ENCODE measurements at regions not wholly inside any gene's neighbourhood (a gene's known extent, or its start where the extent isn't known, plus 50 kb on each side); places are given as distances from the start of the nearest gene placed in this dataset. TPM values are rescaled to one million over a fixed set of nuclear protein-coding genes. Genes with fewer than 3 reads are reported as not detected.
"Not testable (repeated sequence)": the region's sequence is repeated elsewhere in the genome, so short reads cannot be mapped to it uniquely, and the experiment has no call there.

DNA sequence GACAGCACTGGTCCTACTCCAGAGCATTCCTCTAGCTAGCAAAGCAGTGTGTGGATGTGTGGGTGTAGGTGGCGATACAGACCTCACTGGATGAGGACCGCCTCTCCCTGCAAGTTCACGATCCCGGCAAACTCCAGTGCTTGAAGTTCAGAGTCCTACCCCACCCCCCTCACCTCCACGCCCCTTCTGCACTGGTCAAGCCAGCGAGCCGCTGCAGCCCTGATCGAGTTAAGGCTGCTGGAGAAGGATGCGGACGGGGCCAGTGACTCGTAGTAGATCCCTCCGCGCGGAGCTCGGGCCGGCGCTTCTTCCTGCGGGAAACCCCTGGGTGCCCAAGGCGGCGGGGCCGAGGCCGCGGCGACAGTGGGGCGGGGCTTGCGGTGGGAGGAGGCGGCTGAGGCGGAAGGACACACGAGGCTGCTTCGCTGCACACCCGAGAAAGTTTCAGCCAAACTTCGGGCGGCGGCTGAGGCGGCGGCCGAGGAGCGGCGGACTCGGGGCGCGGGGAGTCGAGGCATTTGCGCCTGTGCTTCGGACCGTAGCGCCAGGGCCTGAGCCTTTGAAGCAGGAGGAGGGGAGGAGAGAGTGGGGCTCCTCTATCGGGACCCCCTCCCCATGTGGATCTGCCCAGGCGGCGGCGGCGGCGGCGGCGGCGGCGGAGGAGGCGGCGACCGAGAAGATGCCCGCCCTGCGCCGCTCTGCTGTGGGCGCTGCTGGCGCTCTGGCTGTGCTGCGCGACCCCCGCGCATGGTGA is 84.5 kb upstream of the NBPF19 start:
- not testable (repeated sequence) for H3K27me3 ChIP-seq (ENCODE audit: control insufficient read depth in 3 of 3, insufficient read depth in 3 of 3, low read length in 3 of 3); H3K36me3 ChIP-seq (ENCODE audit: control insufficient read depth in 3 of 3, insufficient read depth in 3 of 3, low read length in 3 of 3); H3K9me3 ChIP-seq (ENCODE audit: control insufficient read depth in 3 of 3, low read length in 3 of 3); H3K9ac ChIP-seq (ENCODE audit: low read depth in 1 of 3, low read length in 3 of 3); H3K27ac ChIP-seq (ENCODE audit: low read depth, low read length); H3K4me1 ChIP-seq (ENCODE audit: control insufficient read depth in 3 of 3, insufficient read depth in 3 of 3, low read length in 3 of 3)
- peak overlapping the region in 2 of 3 donors; percentile 54 to 64 for H3K4me3 ChIP-seq (ENCODE audit: low read length in 3 of 3)

DNA sequence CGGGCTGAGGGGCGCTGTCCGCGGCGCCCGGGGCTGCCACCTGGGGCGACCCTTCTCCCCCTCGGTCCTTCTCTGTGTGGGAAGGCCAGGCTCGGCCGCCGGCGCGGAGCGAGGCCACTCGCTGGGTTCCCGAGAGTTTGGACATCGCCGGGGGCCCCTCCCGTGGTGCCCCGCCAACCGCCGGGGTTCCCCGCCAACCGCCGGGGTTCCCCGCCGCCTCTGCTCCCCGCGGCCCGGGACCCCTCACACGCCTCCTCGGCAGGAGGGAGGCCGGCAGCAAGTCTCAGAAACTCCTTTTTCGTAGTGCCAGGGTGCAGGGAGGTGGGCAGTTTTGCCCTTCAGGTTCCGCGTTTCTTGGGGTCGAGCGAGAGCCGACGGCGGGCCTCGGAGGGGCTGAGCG is 83.9 kb upstream of the NBPF19 start:
- H3K27me3 ChIP-seq (ENCODE audit: control insufficient read depth in 3 of 3, insufficient read depth in 3 of 3, low read length in 3 of 3); H3K4me1 ChIP-seq (ENCODE audit: control insufficient read depth in 3 of 3, insufficient read depth in 3 of 3, low read length in 3 of 3); H3K4me3 ChIP-seq (ENCODE audit: low read length in 3 of 3); H3K9ac ChIP-seq (ENCODE audit: low read depth in 1 of 3, low read length in 3 of 3); H3K27ac ChIP-seq (ENCODE audit: low read depth, low read length); H3K36me3 ChIP-seq (ENCODE audit: control insufficient read depth in 3 of 3, insufficient read depth in 3 of 3, low read length in 3 of 3); H3K9me3 ChIP-seq (ENCODE audit: control insufficient read depth in 3 of 3, low read length in 3 of 3): not testable (repeated sequence)

DNA sequence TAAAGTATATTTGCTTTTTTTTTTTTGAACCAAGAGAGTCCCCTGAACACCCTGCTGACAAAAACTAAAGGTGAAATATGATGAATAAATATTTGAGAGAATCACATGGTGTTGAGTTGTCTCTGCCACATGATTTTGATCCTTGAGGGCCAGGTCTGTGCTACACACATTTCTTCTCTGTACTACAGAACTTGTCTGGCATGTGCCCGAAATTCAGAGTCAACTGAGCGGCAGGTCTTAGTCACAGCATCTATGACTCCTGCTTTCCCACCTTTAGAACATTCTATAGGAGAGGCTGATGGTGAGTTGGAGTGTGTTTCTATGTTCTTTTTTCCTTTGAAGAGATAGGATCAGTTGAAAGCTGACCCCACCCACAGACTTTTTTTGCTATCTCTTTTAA is 79.0 kb upstream of the NBPF19 start:
- not testable (repeated sequence) for H3K9ac ChIP-seq (ENCODE audit: low read depth in 1 of 3, low read length in 3 of 3); H3K4me3 ChIP-seq (ENCODE audit: low read length in 3 of 3); H3K4me1 ChIP-seq (ENCODE audit: control insufficient read depth in 3 of 3, insufficient read depth in 3 of 3, low read length in 3 of 3); H3K27ac ChIP-seq (ENCODE audit: low read depth, low read length); H3K27me3 ChIP-seq (ENCODE audit: control insufficient read depth in 3 of 3, insufficient read depth in 3 of 3, low read length in 3 of 3); H3K36me3 ChIP-seq (ENCODE audit: control insufficient read depth in 3 of 3, insufficient read depth in 3 of 3, low read length in 3 of 3); H3K9me3 ChIP-seq (ENCODE audit: control insufficient read depth in 3 of 3, low read length in 3 of 3)

DNA sequence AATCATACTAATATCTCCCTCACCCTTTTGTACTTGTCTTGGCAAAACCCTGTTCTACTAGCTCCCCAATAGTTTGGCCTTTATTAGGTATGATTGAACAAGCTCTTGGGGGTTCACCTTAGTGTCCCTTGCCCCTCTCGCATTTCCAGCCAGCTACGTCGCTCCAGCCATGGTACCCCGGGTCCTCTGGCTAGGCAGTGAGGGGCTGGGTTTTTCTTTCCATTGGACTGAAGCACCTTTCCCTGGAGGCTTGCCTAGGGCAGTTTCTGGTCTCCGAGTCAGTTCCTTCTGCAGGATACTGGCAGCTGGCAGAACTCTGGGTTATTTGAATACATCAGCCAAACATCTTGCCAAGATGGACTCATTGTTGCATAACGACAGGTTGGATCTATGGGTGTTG is 76.3 kb upstream of the NBPF19 start:
- not testable (repeated sequence) for H3K9me3 ChIP-seq (ENCODE audit: control insufficient read depth in 3 of 3, low read length in 3 of 3); H3K9ac ChIP-seq (ENCODE audit: low read depth in 1 of 3, low read length in 3 of 3); H3K36me3 ChIP-seq (ENCODE audit: control insufficient read depth in 3 of 3, insufficient read depth in 3 of 3, low read length in 3 of 3); H3K27me3 ChIP-seq (ENCODE audit: control insufficient read depth in 3 of 3, insufficient read depth in 3 of 3, low read length in 3 of 3); H3K4me3 ChIP-seq (ENCODE audit: low read length in 3 of 3); H3K4me1 ChIP-seq (ENCODE audit: control insufficient read depth in 3 of 3, insufficient read depth in 3 of 3, low read length in 3 of 3); H3K27ac ChIP-seq (ENCODE audit: low read depth, low read length)

DNA sequence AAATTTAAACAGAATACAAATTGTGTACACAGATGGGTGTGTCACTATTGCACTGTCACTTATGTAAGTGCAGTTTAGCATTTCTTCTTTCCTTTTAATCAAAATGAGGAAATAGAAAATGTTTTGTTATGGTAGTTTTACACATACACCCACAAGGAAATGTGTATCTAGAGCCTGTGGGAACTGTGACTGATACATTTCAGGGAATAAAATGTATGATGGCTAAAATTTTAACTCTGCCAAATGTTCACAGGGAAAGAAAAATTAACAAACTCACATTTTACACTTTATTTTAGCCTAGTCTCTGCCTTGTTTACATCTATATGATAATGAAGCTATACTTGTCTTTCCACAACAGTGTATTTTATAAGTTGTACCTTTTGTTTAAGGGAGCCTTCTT is 66.4 kb upstream of the NBPF19 start:
- not testable (repeated sequence) for H3K27me3 ChIP-seq (ENCODE audit: control insufficient read depth in 3 of 3, insufficient read depth in 3 of 3, low read length in 3 of 3); H3K4me1 ChIP-seq (ENCODE audit: control insufficient read depth in 3 of 3, insufficient read depth in 3 of 3, low read length in 3 of 3); H3K36me3 ChIP-seq (ENCODE audit: control insufficient read depth in 3 of 3, insufficient read depth in 3 of 3, low read length in 3 of 3); H3K9ac ChIP-seq (ENCODE audit: low read depth in 1 of 3, low read length in 3 of 3); H3K9me3 ChIP-seq (ENCODE audit: control insufficient read depth in 3 of 3, low read length in 3 of 3); H3K27ac ChIP-seq (ENCODE audit: low read depth, low read length); H3K4me3 ChIP-seq (ENCODE audit: low read length in 3 of 3)

DNA sequence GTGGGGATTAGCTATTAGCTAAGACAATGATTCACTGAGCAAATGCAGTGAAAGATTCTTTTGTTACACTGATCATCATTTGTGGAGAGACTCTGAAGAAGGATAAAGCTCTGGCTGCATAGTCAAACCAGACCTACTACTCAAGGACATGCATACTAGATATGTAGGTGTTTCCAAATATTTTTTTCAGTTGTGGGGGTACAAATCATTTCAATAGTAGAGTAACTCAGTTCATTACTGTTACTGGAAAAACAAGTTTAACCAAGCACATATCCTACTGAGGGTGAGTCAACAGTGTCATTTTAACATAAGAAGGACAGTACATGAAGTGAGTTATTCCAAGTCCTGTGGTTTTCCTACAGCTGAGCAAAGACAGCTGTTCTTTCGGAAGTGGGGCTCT is 59.5 kb upstream of the NBPF19 start:
- not testable (repeated sequence) for H3K36me3 ChIP-seq (ENCODE audit: control insufficient read depth in 3 of 3, insufficient read depth in 3 of 3, low read length in 3 of 3); H3K27ac ChIP-seq (ENCODE audit: low read depth, low read length); H3K4me1 ChIP-seq (ENCODE audit: control insufficient read depth in 3 of 3, insufficient read depth in 3 of 3, low read length in 3 of 3); H3K9ac ChIP-seq (ENCODE audit: low read depth in 1 of 3, low read length in 3 of 3); H3K27me3 ChIP-seq (ENCODE audit: control insufficient read depth in 3 of 3, insufficient read depth in 3 of 3, low read length in 3 of 3); H3K9me3 ChIP-seq (ENCODE audit: control insufficient read depth in 3 of 3, low read length in 3 of 3); H3K4me3 ChIP-seq (ENCODE audit: low read length in 3 of 3)

DNA sequence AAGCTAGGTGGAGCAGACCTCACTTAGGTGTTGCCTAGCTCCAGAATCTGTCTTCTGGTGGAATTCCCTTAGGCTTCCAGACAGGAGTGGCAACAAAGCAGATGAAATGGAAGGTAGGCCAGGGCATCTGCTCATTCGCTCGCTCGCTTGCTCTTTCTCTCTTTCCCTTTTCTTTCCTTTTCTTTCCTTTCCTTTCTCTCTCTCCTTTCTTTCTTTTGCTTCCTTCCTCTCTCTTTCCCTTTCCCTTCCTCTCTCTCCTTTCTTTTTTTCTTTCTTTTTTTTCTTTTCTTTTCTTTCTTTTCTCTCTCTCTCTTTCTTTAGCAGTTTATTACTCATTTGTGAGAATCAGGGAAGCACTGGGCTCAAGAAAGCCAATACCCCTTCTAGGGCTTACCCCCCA is 56.1 kb upstream of the NBPF19 start:
- H3K36me3 ChIP-seq (ENCODE audit: control insufficient read depth in 3 of 3, insufficient read depth in 3 of 3, low read length in 3 of 3); H3K9ac ChIP-seq (ENCODE audit: low read depth in 1 of 3, low read length in 3 of 3); H3K27ac ChIP-seq (ENCODE audit: low read depth, low read length); H3K4me3 ChIP-seq (ENCODE audit: low read length in 3 of 3); H3K9me3 ChIP-seq (ENCODE audit: control insufficient read depth in 3 of 3, low read length in 3 of 3); H3K27me3 ChIP-seq (ENCODE audit: control insufficient read depth in 3 of 3, insufficient read depth in 3 of 3, low read length in 3 of 3); H3K4me1 ChIP-seq (ENCODE audit: control insufficient read depth in 3 of 3, insufficient read depth in 3 of 3, low read length in 3 of 3): not testable (repeated sequence)

DNA sequence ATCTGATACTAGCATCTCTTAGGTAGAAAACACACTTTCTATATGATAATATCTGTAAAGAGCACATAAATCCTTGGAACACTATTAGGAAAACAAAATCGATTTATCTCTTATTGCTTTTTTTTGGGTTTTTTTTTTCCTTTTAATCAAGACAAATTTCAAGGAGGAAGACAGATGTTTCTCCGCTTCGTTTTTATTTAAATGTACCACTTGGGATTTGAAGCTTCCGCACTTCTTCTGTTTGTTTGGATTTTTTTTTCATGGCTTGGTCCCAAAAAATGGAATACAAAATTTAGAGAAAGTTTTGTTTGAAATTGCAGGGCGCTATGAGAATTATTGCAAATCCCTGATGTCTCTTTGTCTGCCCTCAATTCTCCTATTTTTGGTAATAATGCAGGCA is 51.7 kb upstream of the NBPF19 start:
- H3K27me3 ChIP-seq (ENCODE audit: control insufficient read depth in 3 of 3, insufficient read depth in 3 of 3, low read length in 3 of 3), result not testable (repeated sequence)

More for the DNA sequence above, 51.7 kb upstream of the NBPF19 start:
- not testable (repeated sequence) for H3K4me1 ChIP-seq (ENCODE audit: control insufficient read depth in 3 of 3, insufficient read depth in 3 of 3, low read length in 3 of 3); H3K27ac ChIP-seq (ENCODE audit: low read depth, low read length); H3K9ac ChIP-seq (ENCODE audit: low read depth in 1 of 3, low read length in 3 of 3); H3K36me3 ChIP-seq (ENCODE audit: control insufficient read depth in 3 of 3, insufficient read depth in 3 of 3, low read length in 3 of 3); H3K9me3 ChIP-seq (ENCODE audit: control insufficient read depth in 3 of 3, low read length in 3 of 3); H3K4me3 ChIP-seq (ENCODE audit: low read length in 3 of 3)

Small RNA genes lying in the stretch of these regions (small RNA-seq; reads per million reads assigned to genes)
- gene RF00100 (198 reads per million, percentile 97 among the genes with 10 or more reads in this experiment), gene RNU1-59P (not detected)

All from skeletal muscle tissue (tissue), 4 donors.